Ishikawa (cell line): ENCODE measurements at regions not wholly inside any gene's neighbourhood (a gene's known extent, or its start where the extent isn't known, plus 50 kb on each side); places are given as distances from the start of the nearest gene placed in this dataset.

Experiments
- CEBPB ChIP-seq: IDR thresholded peaks from 2 replicates; pipeline ENCODE4 v1.6.1; 2012
- CREB1 ChIP-seq: IDR thresholded peaks from 2 replicates; pipeline ENCODE4 v1.6.1; 2012; ENCODE audit warnings: low read depth
- EGR1 ChIP-seq: IDR thresholded peaks from 2 replicates; pipeline ENCODE4 v1.6.1; 2012
- EP300 ChIP-seq: IDR thresholded peaks from 2 replicates; pipeline ENCODE4 v1.6.1; 2012; ENCODE audit warnings: borderline replicate concordance
- FOXM1 ChIP-seq: IDR thresholded peaks from 2 replicates; pipeline ENCODE4 v1.6.1; 2012; ENCODE audit warnings: low read depth, borderline replicate concordance
- MAX ChIP-seq: IDR thresholded peaks from 2 replicates; pipeline ENCODE4 v1.6.1; 2012
- NFIC ChIP-seq: IDR thresholded peaks from 2 replicates; pipeline ENCODE4 v1.6.1; 2012
- RAD21 ChIP-seq: IDR thresholded peaks from 2 replicates; pipeline ENCODE4 v1.6.1; 2012; ENCODE audit warnings: low read depth
- REST ChIP-seq: IDR thresholded peaks from 2 replicates; pipeline ENCODE4 v1.6.1; 2012; ENCODE audit warnings: low read depth, mild to moderate bottlenecking
- TAF1 ChIP-seq: IDR thresholded peaks from 2 replicates; pipeline ENCODE4 v1.6.1; 2012; ENCODE audit warnings: low read depth, mild to moderate bottlenecking
- TCF12 ChIP-seq: IDR thresholded peaks from 2 replicates; pipeline ENCODE4 v1.6.1; 2012; ENCODE audit warnings: low read depth
- TEAD4 ChIP-seq: IDR thresholded peaks from 2 replicates; pipeline ENCODE4 v1.6.1; 2012
- YY1 ChIP-seq: IDR thresholded peaks from 2 replicates; pipeline ENCODE4 v1.6.1; 2012; ENCODE audit warnings: low read depth
- ZBTB7A ChIP-seq: IDR thresholded peaks from 2 replicates; pipeline ENCODE4 v1.6.1; 2012; ENCODE audit warnings: low read depth
- TF ChIP-seq, protein P1 (sequence below): IDR thresholded peaks from 2 replicates; pipeline ENCODE4 v1.6.1; 2012

GRCh38 chr1:233549917-233550316 lies 64.0 kb upstream of the KCNK1 start:
- no peak for TF ChIP-seq NFIC
- TF ChIP-seq, protein P1, sequence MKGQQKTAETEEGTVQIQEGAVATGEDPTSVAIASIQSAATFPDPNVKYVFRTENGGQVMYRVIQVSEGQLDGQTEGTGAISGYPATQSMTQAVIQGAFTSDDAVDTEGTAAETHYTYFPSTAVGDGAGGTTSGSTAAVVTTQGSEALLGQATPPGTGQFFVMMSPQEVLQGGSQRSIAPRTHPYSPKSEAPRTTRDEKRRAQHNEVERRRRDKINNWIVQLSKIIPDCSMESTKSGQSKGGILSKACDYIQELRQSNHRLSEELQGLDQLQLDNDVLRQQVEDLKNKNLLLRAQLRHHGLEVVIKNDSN = no peak
- TF ChIP-seq ZBTB7A = no peak
- TF ChIP-seq EGR1 = no peak
- TF ChIP-seq TEAD4 = no peak
- no peak for TF ChIP-seq CEBPB

DNA sequence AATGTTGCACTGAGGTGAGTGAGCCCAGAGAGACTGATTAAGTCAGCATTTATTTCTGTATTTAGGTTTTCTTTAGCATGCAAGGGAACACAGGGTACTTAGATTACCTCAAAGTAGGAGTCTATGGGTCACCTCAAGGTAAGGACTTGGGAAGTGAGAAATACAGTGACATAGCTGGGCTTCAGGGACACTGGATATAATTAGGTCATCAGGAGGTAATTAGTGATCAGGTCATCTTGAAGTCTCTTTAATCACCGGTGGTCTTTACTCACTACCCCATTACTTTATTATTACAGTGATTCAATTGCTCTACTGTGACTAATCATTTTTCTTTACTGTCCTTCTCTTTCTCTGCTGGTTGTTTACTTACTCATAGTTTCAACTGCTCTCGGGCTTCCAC lies 59.9 kb upstream of the KCNK1 start:
- TF ChIP-seq FOXM1 (no peak), TEAD4 (no peak), MAX (no peak), YY1 (no peak), EGR1 (no peak), TAF1 (no peak), TCF12 (no peak), NFIC (no peak), CEBPB (no peak), REST (no peak), RAD21 (no peak), ZBTB7A (no peak), CREB1 (no peak), EP300 (no peak)
- TF ChIP-seq, protein P1 = no peak

- no peak for TF ChIP-seq RAD21
- TF ChIP-seq NFIC = no peak
- no peak for TF ChIP-seq CREB1
- TF ChIP-seq YY1 = no peak
- no peak for TF ChIP-seq EP300
- TF ChIP-seq, protein P1 = no peak
- no peak for TF ChIP-seq REST
- no peak for TF ChIP-seq CEBPB
- TF ChIP-seq ZBTB7A = no peak
- TF ChIP-seq TAF1 = no peak
- no peak for TF ChIP-seq EGR1
Observed at GRCh38 chr1:233561708-233562426, 52.0 kb upstream of the KCNK1 start.
